Calu3 (cell line): ENCODE measurements at regions not wholly inside any gene's neighbourhood (a gene's known extent, or its start where the extent isn't known, plus 50 kb on each side); places are given as distances from the start of the nearest gene placed in this dataset.

Experiments
- BruUV-seq: library from RNA; stranded (reverse); fragments of 400-500 nt; replicated peaks from 2 replicates; lab custom pipeline; 2021; lab: Mats Ljungman, UMichigan
- CTCF ChIA-PET: fragments of 300-600 bp; sonication (Branson Sonifier 250); formaldehyde crosslinking; loops from one replicate; lab custom pipeline; 2022; ENCODE audit warnings: antibody characterized with exemption; lab: Charles Lee
- DNase-seq: peaks from one replicate; pipeline ENCODE4 v3.0.0; 2022
- H3K27ac Mint-ChIP-seq: one replicate; pipeline ENCODE4 v1.8.0; 2022; ENCODE audit warnings: mixed read lengths; ENCODE audit not compliant: unreplicated experiment
- H3K27me3 Mint-ChIP-seq: one replicate; pipeline ENCODE4 v1.8.0; 2022; ENCODE audit warnings: mixed read lengths; ENCODE audit not compliant: unreplicated experiment
- H3K36me3 Mint-ChIP-seq: one replicate; pipeline ENCODE4 v1.8.0; 2022; ENCODE audit warnings: mild to moderate bottlenecking, moderate library complexity, mixed read lengths; ENCODE audit not compliant: insufficient read depth, unreplicated experiment
- H3K4me1 Mint-ChIP-seq: one replicate; pipeline ENCODE4 v1.8.0; 2022; ENCODE audit warnings: mild to moderate bottlenecking, low read depth, mixed read lengths; ENCODE audit not compliant: unreplicated experiment
- H3K4me3 Mint-ChIP-seq: one replicate; pipeline ENCODE4 v1.8.0; 2022; ENCODE audit warnings: mild to moderate bottlenecking, low read depth, moderate library complexity, mixed read lengths; ENCODE audit not compliant: unreplicated experiment
- H3K9me3 Mint-ChIP-seq: one replicate; pipeline ENCODE4 v1.8.0; 2022; ENCODE audit warnings: low read depth, mixed read lengths; ENCODE audit not compliant: unreplicated experiment
- intact Hi-C: fragments of 100-400 bp; cut with micrococcal nuclease; formaldehyde crosslinking; loops from one replicate; pipeline ENCODE4 v1.10.0; 2022; ENCODE audit not compliant: unreplicated experiment
- TF ChIP-seq, protein P1 (sequence below): fragments of 200-600 bp; IDR thresholded peaks from one replicate; pipeline ENCODE4 v1.8.0; 2022; ENCODE audit warnings: antibody characterized with exemption; ENCODE audit not compliant: unreplicated experiment

DNA sequence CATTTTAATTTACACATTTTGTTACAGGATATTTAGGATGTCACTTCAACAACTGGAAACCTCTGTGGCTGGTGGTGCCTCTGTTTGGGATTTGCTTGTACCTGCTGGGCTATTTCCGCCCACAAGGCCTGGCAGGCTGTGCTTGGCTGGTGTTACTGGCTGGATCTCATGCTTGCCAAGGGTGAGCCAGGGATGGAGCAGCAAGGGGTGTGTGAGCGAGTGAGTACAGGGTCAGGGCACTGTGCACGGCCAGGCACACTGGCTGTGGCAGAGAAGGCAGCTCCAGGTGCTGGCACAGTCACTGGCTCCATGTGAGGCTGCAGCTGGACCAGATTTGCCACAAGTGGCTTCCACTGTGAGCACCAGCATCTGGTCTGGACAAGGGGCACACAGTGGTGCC lies 1254.8 kb downstream of the SLITRK5 start:
- Mint-ChIP-seq H3K36me3 (no peaks in the 10 kb centered on the region), H3K9me3 (no peaks in the 10 kb centered on the region), H3K4me3 (no peak overlapping the region), H3K27ac (no peak overlapping the region), H3K4me1 (no peaks in the 10 kb centered on the region), H3K27me3 (no peaks in the 10 kb centered on the region)
- DNase-seq, result no peak
- TF ChIP-seq, protein P1, sequence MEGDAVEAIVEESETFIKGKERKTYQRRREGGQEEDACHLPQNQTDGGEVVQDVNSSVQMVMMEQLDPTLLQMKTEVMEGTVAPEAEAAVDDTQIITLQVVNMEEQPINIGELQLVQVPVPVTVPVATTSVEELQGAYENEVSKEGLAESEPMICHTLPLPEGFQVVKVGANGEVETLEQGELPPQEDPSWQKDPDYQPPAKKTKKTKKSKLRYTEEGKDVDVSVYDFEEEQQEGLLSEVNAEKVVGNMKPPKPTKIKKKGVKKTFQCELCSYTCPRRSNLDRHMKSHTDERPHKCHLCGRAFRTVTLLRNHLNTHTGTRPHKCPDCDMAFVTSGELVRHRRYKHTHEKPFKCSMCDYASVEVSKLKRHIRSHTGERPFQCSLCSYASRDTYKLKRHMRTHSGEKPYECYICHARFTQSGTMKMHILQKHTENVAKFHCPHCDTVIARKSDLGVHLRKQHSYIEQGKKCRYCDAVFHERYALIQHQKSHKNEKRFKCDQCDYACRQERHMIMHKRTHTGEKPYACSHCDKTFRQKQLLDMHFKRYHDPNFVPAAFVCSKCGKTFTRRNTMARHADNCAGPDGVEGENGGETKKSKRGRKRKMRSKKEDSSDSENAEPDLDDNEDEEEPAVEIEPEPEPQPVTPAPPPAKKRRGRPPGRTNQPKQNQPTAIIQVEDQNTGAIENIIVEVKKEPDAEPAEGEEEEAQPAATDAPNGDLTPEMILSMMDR, result no peak
- CTCF ChIA-PET, result no interaction called here
- no TSS peak for BruUV-seq
- intact Hi-C loops, result no loop called here

DNA sequence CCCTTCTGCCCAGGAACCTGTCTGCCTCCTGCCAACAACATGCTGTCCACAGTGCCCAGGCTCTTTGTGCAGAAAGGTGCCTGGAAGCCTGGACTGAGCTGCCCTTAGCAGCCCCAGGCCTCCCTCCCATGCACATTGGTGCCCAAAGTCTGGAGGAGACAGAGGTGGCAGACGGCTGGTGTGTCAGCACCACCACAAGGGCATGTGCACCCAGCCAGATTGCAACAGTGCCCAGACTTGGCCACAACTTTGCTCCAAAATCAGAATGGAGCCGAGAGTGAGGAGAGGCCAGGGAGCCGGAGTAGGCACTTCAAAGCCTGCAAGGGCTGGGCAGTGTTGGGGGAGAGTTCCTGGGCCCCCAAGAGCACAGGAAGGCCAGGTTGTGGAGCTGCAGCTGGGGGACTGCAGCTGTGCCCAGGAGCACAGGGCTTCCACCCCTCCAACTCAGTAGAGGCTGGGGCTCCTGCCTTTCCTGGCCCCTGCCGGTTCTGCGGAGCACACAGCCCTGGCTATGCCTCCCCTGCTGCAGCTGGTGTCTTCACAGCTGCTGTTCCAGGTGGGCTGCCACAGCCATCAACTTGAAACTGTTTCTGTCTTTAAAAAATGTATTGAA lies 1255.8 kb downstream of the SLITRK5 start:
- CTCF ChIA-PET, result no interaction called here
- TF ChIP-seq, protein P1, result no peak

DNA sequence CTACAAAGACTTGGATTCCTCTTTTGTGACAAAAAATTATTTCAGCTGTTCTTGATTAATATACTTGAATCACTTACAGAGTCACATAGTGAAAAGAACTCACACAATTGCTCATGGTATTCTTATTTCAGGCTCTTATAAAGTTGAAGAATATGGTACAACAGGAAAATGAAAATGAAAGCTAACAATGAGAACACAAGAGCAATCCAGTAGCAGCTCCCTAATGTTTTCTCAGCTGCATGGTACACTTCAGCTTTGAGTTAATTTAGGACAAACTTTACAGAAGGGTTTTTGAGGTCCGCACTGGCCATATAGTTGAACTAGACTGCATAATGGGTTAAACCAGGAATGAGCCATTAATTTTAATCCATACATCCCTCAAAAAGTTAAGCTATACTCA lies 1261.8 kb downstream of the SLITRK5 start:
- Mint-ChIP-seq H3K36me3 (no peaks in the 10 kb centered on the region), H3K27me3 (no peaks in the 10 kb centered on the region), H3K27ac (no peak overlapping the region), H3K4me1 (no peaks in the 10 kb centered on the region), H3K9me3 (no peaks in the 10 kb centered on the region), H3K4me3 (no peak overlapping the region)
- CTCF ChIA-PET, result no interaction called here
- DNase-seq, result no peak
- no TSS peak for BruUV-seq
- TF ChIP-seq, protein P1, result no peak
- intact Hi-C loops, result no loop called here

More for the DNA sequence above, 1255.8 kb downstream of the SLITRK5 start:
- H3K4me3 Mint-ChIP-seq, result no peak overlapping the region
- no peak for DNase-seq
- H3K36me3 Mint-ChIP-seq, result no peaks in the 10 kb centered on the region
- intact Hi-C loops, result no loop called here
- no peaks in the 10 kb centered on the region for H3K27me3 Mint-ChIP-seq
- no peak overlapping the region for H3K27ac Mint-ChIP-seq
- no peaks in the 10 kb centered on the region for H3K4me1 Mint-ChIP-seq
- H3K9me3 Mint-ChIP-seq, result no peaks in the 10 kb centered on the region
- no TSS peak for BruUV-seq

DNA sequence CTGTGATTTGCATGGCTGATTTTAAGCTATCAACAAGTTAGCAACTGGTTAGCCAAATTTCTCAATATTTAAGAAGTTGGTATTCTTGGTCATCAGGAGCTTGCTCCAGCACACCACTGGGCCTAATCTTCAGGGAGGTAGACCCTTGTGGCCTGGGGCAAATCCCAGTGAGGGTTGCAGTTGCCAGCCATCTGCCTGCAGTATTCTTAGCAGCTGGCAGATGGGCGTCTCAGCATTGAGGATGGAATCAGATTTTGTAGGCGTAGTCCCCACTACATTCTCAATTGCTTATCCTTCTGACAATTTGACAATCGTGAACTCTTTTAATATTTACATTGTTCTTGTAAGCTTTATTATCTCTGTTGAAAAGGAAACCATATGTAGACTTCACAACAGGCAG lies 1266.2 kb downstream of the SLITRK5 start:
- CTCF ChIA-PET, result no interaction called here
- TF ChIP-seq, protein P1, result no peak
- intact Hi-C loops, result no loop called here
- no peak for DNase-seq
- Mint-ChIP-seq H3K9me3 (no peaks in the 10 kb centered on the region), H3K27me3 (no peaks in the 10 kb centered on the region), H3K4me1 (no peaks in the 10 kb centered on the region), H3K36me3 (no peaks in the 10 kb centered on the region), H3K4me3 (no peak overlapping the region), H3K27ac (no peak overlapping the region)
- BruUV-seq, result no TSS peak
